ENCODE measurements at regions not wholly inside any gene's neighbourhood (a gene's known extent, or its start where the extent isn't known, plus 50 kb on each side); places are given as distances from the start of the nearest gene placed in this dataset.
"Not testable (repeated sequence)": the region's sequence is repeated elsewhere in the genome, so short reads cannot be mapped to it uniquely, and the experiment has no call there.

DNA sequence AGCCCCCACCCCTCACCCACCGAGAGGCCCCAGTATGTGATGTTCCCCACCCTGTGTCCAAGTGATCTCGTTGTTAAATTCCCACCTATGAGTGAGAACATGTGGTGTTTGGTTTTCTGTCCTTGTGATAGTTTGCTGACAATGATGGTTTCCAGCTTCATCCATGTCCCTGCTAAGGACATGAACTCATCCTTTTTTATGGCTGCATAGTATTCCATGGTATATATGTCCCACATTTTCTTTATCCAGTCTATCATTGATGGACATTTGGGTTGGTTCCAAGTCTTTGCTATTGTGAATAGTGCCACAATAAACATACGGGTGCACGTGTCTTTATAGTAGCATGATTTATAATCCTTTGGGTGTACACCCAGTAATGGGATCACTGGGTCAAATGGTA is 79.2 kb downstream of the PXDC1 start:
- H3K4me3 Mint-ChIP-seq; intact Hi-C loops (cut with micrococcal nuclease); DNase-seq (ENCODE audit: low spot score); H3K9me3 Mint-ChIP-seq; H3K4me1 Mint-ChIP-seq (ENCODE audit: low read depth); H3K36me3 Mint-ChIP-seq (ENCODE audit: low read depth); H3K27me3 Mint-ChIP-seq (ENCODE audit: insufficient read depth); H3K27ac Mint-ChIP-seq: not testable (repeated sequence)

DNA sequence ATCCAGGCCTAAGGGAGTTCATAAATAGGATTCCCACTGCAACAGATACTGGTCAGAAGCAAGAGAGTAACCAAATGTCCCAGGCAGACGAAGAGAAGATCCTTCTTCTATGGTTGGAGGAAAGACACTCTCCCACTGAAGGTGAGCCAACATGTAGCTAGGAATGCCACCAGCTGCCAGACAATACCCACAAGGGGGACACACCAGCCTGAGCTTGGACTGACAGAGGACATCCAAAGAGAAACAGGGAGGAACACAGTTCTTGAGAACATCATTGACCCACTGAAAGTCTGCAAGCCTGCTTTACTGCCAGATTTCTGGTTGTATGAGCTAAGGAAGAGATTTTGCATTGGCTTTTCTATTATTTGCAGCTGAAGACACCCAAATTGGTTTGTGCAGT is 80.1 kb downstream of the PXDC1 start:
- H3K4me1 Mint-ChIP-seq (ENCODE audit: low read depth): no peaks in the 10 kb centered on the region
- H3K9me3 Mint-ChIP-seq: no peaks in the 10 kb centered on the region
- intact Hi-C loops (cut with micrococcal nuclease): no loop called here
- no peak overlapping the region for H3K4me3 Mint-ChIP-seq
- peaks cover 6% of the 10 kb centered on the region for H3K27me3 Mint-ChIP-seq (ENCODE audit: insufficient read depth)
- no peak overlapping the region for H3K27ac Mint-ChIP-seq
- no peak for DNase-seq (ENCODE audit: low spot score)
- H3K36me3 Mint-ChIP-seq (ENCODE audit: low read depth): no peaks in the 10 kb centered on the region

DNA sequence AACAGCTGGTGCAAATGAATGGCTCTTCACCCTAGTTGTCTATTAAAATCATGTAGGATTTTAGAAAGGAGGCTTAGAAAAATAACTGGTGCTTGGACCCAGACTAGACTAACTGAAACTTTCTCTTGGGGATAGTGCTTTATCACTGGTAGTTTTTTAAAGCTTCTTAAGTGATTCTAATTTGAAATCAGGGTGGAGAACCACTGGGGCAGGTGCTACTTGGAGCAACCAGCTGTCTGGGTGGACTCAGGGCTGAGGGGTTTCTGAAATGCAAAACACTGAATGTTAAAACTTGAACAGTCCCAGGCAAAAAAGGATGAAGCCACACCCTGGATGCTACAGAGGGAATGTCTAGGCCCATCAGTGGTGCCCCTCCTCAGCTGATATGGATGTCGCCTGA is 81.2 kb downstream of the PXDC1 start:
- H3K27me3 Mint-ChIP-seq (ENCODE audit: insufficient read depth): peaks cover 4% of the 10 kb centered on the region
- intact Hi-C loops (cut with micrococcal nuclease): no loop called here
- no peak overlapping the region for H3K27ac Mint-ChIP-seq
- no peaks in the 10 kb centered on the region for H3K36me3 Mint-ChIP-seq (ENCODE audit: low read depth)
- no peaks in the 10 kb centered on the region for H3K9me3 Mint-ChIP-seq
- H3K4me1 Mint-ChIP-seq (ENCODE audit: low read depth): no peaks in the 10 kb centered on the region
- no peak for DNase-seq (ENCODE audit: low spot score)
- no peak overlapping the region for H3K4me3 Mint-ChIP-seq

GRCh38 chr6:3669916-3670315 is 81.6 kb downstream of the PXDC1 start:
- H3K4me3 Mint-ChIP-seq: no peak overlapping the region
- DNase-seq (ENCODE audit: low spot score): no peak
- H3K27me3 Mint-ChIP-seq (ENCODE audit: insufficient read depth): peaks cover 4% of the 10 kb centered on the region
- H3K9me3 Mint-ChIP-seq: no peaks in the 10 kb centered on the region
- H3K4me1 Mint-ChIP-seq (ENCODE audit: low read depth): no peaks in the 10 kb centered on the region
- H3K36me3 Mint-ChIP-seq (ENCODE audit: low read depth): no peaks in the 10 kb centered on the region
- H3K27ac Mint-ChIP-seq: no peak overlapping the region
- intact Hi-C loops (cut with micrococcal nuclease): no loop called here

DNA sequence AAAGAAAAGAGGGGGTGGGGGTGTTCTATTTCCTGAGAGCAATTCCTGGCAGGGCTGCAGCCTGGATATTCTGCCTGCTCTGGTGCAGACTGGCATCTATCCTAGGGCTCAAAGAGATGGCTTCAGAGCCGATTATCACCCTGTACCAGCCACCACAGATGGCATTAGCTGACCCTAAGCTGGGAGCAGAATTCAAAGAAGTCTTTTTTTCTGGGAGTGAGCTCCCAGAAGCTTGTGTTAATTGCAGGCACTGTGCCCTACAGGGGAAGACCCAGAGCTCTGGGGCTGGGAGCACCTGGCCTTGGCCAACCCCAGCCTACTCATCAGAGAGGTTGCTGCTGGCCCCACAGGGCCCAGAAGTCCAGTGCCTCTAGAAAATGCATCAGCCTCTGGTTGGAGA is 85.9 kb downstream of the PXDC1 start:
- no peaks in the 10 kb centered on the region for H3K9me3 Mint-ChIP-seq
- no peaks in the 10 kb centered on the region for H3K4me1 Mint-ChIP-seq (ENCODE audit: low read depth)
- H3K27ac Mint-ChIP-seq: no peak overlapping the region
- H3K36me3 Mint-ChIP-seq (ENCODE audit: low read depth): no peaks in the 10 kb centered on the region
- no peak overlapping the region for H3K4me3 Mint-ChIP-seq
- H3K27me3 Mint-ChIP-seq (ENCODE audit: insufficient read depth): peaks cover 4% of the 10 kb centered on the region
- intact Hi-C loops (cut with micrococcal nuclease): no loop called here
- DNase-seq (ENCODE audit: low spot score): no peak

DNA sequence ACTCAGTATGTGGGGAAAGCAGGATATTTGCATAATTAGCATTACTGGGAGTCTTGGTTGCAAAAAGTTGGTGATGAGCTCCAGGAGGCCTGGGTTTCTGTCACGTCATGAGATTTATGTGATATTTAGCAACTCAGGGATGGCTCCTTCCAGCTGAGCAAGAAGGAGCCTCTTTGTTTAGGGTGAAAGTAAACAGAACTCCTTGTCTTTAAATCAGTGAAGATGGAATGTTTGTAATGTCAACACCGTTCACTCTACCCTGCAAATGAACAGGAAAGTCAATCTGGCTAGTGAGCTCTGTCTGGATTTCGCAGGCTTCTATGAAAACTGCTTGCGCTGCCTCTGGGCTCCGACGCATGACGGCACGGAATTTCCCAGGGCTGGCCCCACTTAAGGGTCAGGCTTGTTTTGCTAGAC is 86.9 kb downstream of the PXDC1 start:
- peaks cover 4% of the 10 kb centered on the region for H3K27me3 Mint-ChIP-seq (ENCODE audit: insufficient read depth)
- no peaks in the 10 kb centered on the region for H3K9me3 Mint-ChIP-seq
- intact Hi-C loops (cut with micrococcal nuclease): no loop called here
- no peak overlapping the region for H3K4me3 Mint-ChIP-seq
- no peaks in the 10 kb centered on the region for H3K36me3 Mint-ChIP-seq (ENCODE audit: low read depth)
- no peak overlapping the region for H3K27ac Mint-ChIP-seq
- H3K4me1 Mint-ChIP-seq (ENCODE audit: low read depth): no peaks in the 10 kb centered on the region
- no peak for DNase-seq (ENCODE audit: low spot score)

DNA sequence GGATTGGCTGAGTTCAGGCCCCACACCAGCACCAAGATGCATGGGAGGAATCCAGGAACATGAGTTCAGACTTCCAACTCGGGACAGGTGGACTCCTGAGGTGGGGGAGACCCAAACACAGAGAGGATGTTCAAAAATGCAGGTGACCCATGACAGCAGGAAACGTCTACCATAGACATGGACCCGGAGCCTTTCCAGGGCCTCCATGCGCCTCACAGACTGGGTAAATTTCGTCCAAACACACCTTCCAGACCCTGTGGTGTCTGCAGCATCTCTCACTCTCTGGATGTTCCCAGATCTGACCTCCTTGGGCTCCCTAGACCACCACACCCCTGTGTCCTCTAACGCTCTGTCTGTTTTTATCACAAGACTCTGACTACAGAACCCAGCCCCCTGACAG is 87.7 kb downstream of the PXDC1 start:
- Mint-ChIP-seq H3K9me3 (no peaks in the 10 kb centered on the region), H3K4me3 (no peak overlapping the region), H3K4me1 (ENCODE audit: low read depth) (no peaks in the 10 kb centered on the region), H3K36me3 (ENCODE audit: low read depth) (no peaks in the 10 kb centered on the region), H3K27ac (no peak overlapping the region), H3K27me3 (ENCODE audit: insufficient read depth) (peaks cover 4% of the 10 kb centered on the region)
- intact Hi-C loops (cut with micrococcal nuclease): no loop called here
- no peak for DNase-seq (ENCODE audit: low spot score)

DNA sequence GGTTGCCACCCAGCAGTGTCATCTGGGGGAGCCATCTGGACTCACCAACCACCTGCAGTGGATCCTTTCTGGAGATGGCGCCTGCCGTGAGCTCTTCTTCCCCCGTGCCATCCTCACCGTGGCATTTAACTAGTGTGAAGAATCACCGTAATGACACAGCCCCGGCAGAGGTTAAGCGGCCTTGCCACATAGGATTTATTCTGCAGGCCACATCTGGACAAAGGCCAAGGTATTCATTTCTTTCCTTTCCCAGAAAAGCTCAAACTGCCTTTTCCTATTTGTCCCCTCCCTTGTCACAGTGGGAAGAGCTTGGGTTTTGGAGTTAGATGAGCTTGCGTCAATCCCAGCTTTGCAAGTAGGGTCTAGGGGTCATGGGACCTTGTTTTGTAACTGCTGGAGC is 88.4 kb downstream of the PXDC1 start:
- no peak overlapping the region for H3K4me3 Mint-ChIP-seq
- H3K4me1 Mint-ChIP-seq (ENCODE audit: low read depth): no peaks in the 10 kb centered on the region
- H3K27ac Mint-ChIP-seq: no peak overlapping the region
- intact Hi-C loops (cut with micrococcal nuclease): no loop called here
- H3K9me3 Mint-ChIP-seq: no peaks in the 10 kb centered on the region
- peaks cover 5% of the 10 kb centered on the region for H3K27me3 Mint-ChIP-seq (ENCODE audit: insufficient read depth)
- DNase-seq (ENCODE audit: low spot score): no peak
- H3K36me3 Mint-ChIP-seq (ENCODE audit: low read depth): no peaks in the 10 kb centered on the region

DNA sequence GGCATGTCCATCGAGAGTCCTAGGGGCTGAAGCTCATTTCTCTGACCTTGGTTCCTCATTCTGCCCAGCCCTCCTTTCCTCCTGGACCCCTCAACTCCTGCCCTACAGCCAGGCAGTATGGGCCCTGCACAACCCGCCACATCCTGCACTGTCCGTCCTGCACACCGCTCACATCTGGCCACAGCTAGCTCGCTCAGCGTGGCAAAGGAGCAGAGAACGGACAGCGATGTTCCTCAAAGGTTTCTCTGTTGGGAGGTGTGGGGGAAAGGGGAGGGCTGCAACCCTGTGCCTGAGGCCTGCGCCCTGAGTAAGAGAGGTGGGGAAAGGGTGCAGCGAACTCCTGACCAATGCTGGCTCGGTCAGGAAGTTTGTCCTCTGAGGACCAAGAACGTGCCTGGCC is 90.1 kb downstream of the PXDC1 start:
- DNase-seq (ENCODE audit: low spot score): no peak
- H3K27ac Mint-ChIP-seq: no peak overlapping the region
- intact Hi-C loops (cut with micrococcal nuclease): no loop called here
- no peaks in the 10 kb centered on the region for H3K36me3 Mint-ChIP-seq (ENCODE audit: low read depth)
- H3K4me3 Mint-ChIP-seq: no peak overlapping the region
- peaks cover 2% of the 10 kb centered on the region for H3K27me3 Mint-ChIP-seq (ENCODE audit: insufficient read depth)
- no peaks in the 10 kb centered on the region for H3K9me3 Mint-ChIP-seq
- H3K4me1 Mint-ChIP-seq (ENCODE audit: low read depth): no peaks in the 10 kb centered on the region

- intact Hi-C loops (cut with micrococcal nuclease): no loop called here
- H3K4me3 Mint-ChIP-seq: no peak overlapping the region
These were observed 91.0 kb downstream of the PXDC1 start for GRCh38 chr6:3660473-3660872.

GRCh38 chr6:3659748-3660147 is 91.8 kb downstream of the PXDC1 start:
- no peaks in the 10 kb centered on the region for H3K9me3 Mint-ChIP-seq
- H3K36me3 Mint-ChIP-seq (ENCODE audit: low read depth): no peaks in the 10 kb centered on the region
- H3K27me3 Mint-ChIP-seq (ENCODE audit: insufficient read depth): peaks cover 2% of the 10 kb centered on the region
- no peak overlapping the region for H3K27ac Mint-ChIP-seq
- intact Hi-C loops (cut with micrococcal nuclease): no loop called here
- DNase-seq (ENCODE audit: low spot score): no peak
- H3K4me3 Mint-ChIP-seq: no peak overlapping the region
- no peaks in the 10 kb centered on the region for H3K4me1 Mint-ChIP-seq (ENCODE audit: low read depth)

More at GRCh38 chr6:3660473-3660872, 91.0 kb downstream of the PXDC1 start:
- H3K27ac Mint-ChIP-seq: no peak overlapping the region
- H3K4me1 Mint-ChIP-seq (ENCODE audit: low read depth): no peaks in the 10 kb centered on the region
- no peak for DNase-seq (ENCODE audit: low spot score)
- peaks cover 2% of the 10 kb centered on the region for H3K27me3 Mint-ChIP-seq (ENCODE audit: insufficient read depth)
- no peaks in the 10 kb centered on the region for H3K36me3 Mint-ChIP-seq (ENCODE audit: low read depth)
- no peaks in the 10 kb centered on the region for H3K9me3 Mint-ChIP-seq

- Mint-ChIP-seq H3K27ac (no peak overlapping the region), H3K4me1 (ENCODE audit: low read depth) (no peaks in the 10 kb centered on the region), H3K27me3 (ENCODE audit: insufficient read depth) (peaks cover 2% of the 10 kb centered on the region), H3K9me3 (no peaks in the 10 kb centered on the region), H3K36me3 (ENCODE audit: low read depth) (no peaks in the 10 kb centered on the region), H3K4me3 (no peak overlapping the region)
- no peak for DNase-seq (ENCODE audit: low spot score)
- intact Hi-C loops (cut with micrococcal nuclease): no loop called here
These were observed 95.4 kb downstream of the PXDC1 start for GRCh38 chr6:3656076-3656475.

GRCh38 chr6:3654898-3655297 is 96.6 kb downstream of the PXDC1 start:
- no peaks in the 10 kb centered on the region for H3K9me3 Mint-ChIP-seq
- H3K36me3 Mint-ChIP-seq (ENCODE audit: low read depth): no peaks in the 10 kb centered on the region

GRCh38 chr6:3654436-3654835 is 97.1 kb downstream of the PXDC1 start:
- intact Hi-C loops (cut with micrococcal nuclease): no loop called here
- H3K36me3 Mint-ChIP-seq (ENCODE audit: low read depth): no peaks in the 10 kb centered on the region
- H3K4me1 Mint-ChIP-seq (ENCODE audit: low read depth): no peaks in the 10 kb centered on the region
- no peaks in the 10 kb centered on the region for H3K9me3 Mint-ChIP-seq
- peaks cover 2% of the 10 kb centered on the region for H3K27me3 Mint-ChIP-seq (ENCODE audit: insufficient read depth)
- H3K27ac Mint-ChIP-seq: no peak overlapping the region
- no peak for DNase-seq (ENCODE audit: low spot score)
- H3K4me3 Mint-ChIP-seq: no peak overlapping the region

More at GRCh38 chr6:3654898-3655297, 96.6 kb downstream of the PXDC1 start:
- no peak overlapping the region for H3K27ac Mint-ChIP-seq
- H3K4me3 Mint-ChIP-seq: no peak overlapping the region
- H3K4me1 Mint-ChIP-seq (ENCODE audit: low read depth): no peaks in the 10 kb centered on the region
- intact Hi-C loops (cut with micrococcal nuclease): no loop called here
- H3K27me3 Mint-ChIP-seq (ENCODE audit: insufficient read depth): peaks cover 2% of the 10 kb centered on the region
- DNase-seq (ENCODE audit: low spot score): no peak

Measured in activated T-helper 1 cell treated with anti-CD3 and anti-CD28 coated beads, Interleukin-12 subunit alpha, Interleukin-12 subunit beta, Interleukin-2, Interleukin-4 antibody, amounts not matched to agents 30 ng/mL and 10 ng/mL and 1 ng/mL, durations not matched to agents 14 hours and 24 hours and 36 hours (primary cell).